GM12878 (cell line): ENCODE measurements at regions not wholly inside any gene's neighbourhood (a gene's known extent, or its start where the extent isn't known, plus 50 kb on each side); places are given as distances from the start of the nearest gene placed in this dataset.

Source experiments
- CBX3 ChIP-seq: fragments of 200-600 bp; sonication (generic); IDR thresholded peaks from 2 replicates; pipeline ENCODE4 v1.6.1; 2016; ENCODE audit warnings: low read depth, borderline replicate concordance
- GABPA ChIP-seq: IDR thresholded peaks from 2 replicates; pipeline ENCODE4 v1.6.1; 2014; ENCODE audit warnings: antibody characterized with exemption, low read depth, mild to moderate bottlenecking, inconsistent platforms
- PAX5 ChIP-seq: IDR thresholded peaks from 2 replicates; pipeline ENCODE4 v1.6.1; 2011; ENCODE audit warnings: low read depth, low read length, borderline replicate concordance
- POLR2A ChIP-seq: IDR thresholded peaks from 2 replicates; pipeline ENCODE4 v1.6.1; 2011; ENCODE audit warnings: low read depth, mild to moderate bottlenecking, low read length
- POLR2AphosphoS5 ChIP-seq: IDR thresholded peaks from 2 replicates; pipeline ENCODE4 v1.6.1; 2011; ENCODE audit warnings: mild to moderate bottlenecking, low read length, inconsistent platforms

DNA sequence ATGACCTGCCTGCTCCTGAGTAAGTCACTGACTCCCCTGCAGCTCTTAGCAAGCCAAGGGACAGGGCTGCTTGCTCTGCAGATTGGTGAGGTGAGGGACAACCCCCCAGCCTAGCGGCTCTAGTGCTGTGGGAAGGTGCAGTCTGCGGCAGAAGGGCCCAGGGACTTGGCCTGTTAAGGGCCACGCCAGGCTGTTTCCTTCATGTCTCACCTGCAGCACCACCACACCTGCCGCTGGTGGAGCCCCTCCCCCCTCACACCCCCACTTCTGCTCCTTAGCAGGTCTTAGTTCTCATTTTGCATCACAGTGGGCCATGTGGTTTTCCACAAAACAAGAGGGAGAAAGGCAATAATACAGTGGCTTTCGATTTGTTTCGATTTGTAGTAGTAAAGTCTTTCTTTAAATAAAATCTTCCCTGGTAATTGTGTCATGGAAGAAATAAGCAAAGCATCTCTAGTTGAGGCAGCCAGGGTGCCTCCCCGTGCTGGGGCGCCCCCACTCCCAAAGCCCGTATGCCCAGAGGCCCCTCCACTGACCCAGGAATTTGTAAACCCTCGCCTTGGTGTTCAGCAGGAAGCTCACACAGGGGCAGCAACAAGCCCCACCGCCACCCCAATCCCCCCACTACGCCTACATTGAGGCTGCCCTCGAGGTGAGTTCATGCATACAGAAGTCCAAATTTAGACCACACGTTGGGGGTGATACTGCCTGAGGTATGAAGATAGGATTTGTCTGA, 86.5 kb upstream of the CLDN5 start:
- TF ChIP-seq PAX5 (no peak), CBX3 (no peak), POLR2AphosphoS5 (no peak), GABPA (no peak), POLR2A (no peak)
